GM12878 (cell line): ENCODE measurements at regions not wholly inside any gene's neighbourhood (a gene's known extent, or its start where the extent isn't known, plus 50 kb on each side); places are given as distances from the start of the nearest gene placed in this dataset.

Experiments used
- ATAC-seq: fragments of 200-7000 bp; cut with Tn5 transposase; 3 replicates; pipeline ENCODE4 v1.9.1; 2020; ENCODE audit warnings: mild to moderate bottlenecking, moderate library complexity
- BruUV-seq: library from RNA; stranded (reverse); fragments of 400-500 nt; replicated peaks from 2 replicates; lab custom pipeline; 2021; lab: Mats Ljungman, UMichigan
- CTCF ChIA-PET: fragments of 300-600 bp; sonication (Branson Sonifier 250); formaldehyde crosslinking; extraction: SDS; loops from one replicate; lab custom pipeline; 2021; ENCODE audit warnings: inconsistent platforms; lab: Yijun Ruan, JAX
- POLR2A ChIA-PET: fragments of 350-600 bp; formaldehyde crosslinking; extraction: SDS; loops from one replicate; lab custom pipeline; 2021; ENCODE audit warnings: inconsistent platforms; lab: Charles Lee
- RAD21 ChIA-PET: fragments of 300-600 bp; sonication (Branson Sonifier 250); formaldehyde crosslinking; loops from one replicate; lab custom pipeline; 2023; ENCODE audit warnings: antibody characterized with exemption; ENCODE audit not compliant: unreplicated experiment; lab: Charles Lee
- SMC1A ChIA-PET: fragments of 300-600 bp; sonication (Branson Sonifier 250); formaldehyde crosslinking; loops from one replicate; lab custom pipeline; 2023; ENCODE audit not compliant: unreplicated experiment, uncharacterized antibody; lab: Charles Lee
- DNase-seq: peaks from one replicate; pipeline ENCODE4 v3.0.0-alpha.2; 2011; ENCODE audit warnings: low read depth, low spot score
- FAIRE-seq: peaks from 3 replicates; lab custom pipeline; 2011; peaks lifted over from hg19 to GRCh38; lab: Jason Lieb, UNC
- H2AFZ ChIP-seq: 2 replicates; pipeline ENCODE4 v1.6.0; 2011; ENCODE audit warnings: low read depth, low read length, control low read depth; ENCODE audit not compliant: control insufficient read depth
- H3K27ac ChIP-seq: 2 replicates; pipeline ENCODE4 v1.5.1; 2011; ENCODE audit warnings: control low read depth; ENCODE audit not compliant: control insufficient read depth, insufficient read depth
- H3K27me3 ChIP-seq, 2 experiments: replicated peaks in 1 of 2; 2 replicates each; pipeline versions ENCODE4 v1.6.0 to v1.6.1; 2011; ENCODE audit warnings: low read length in 1 of 2; ENCODE audit not compliant: control insufficient read depth in 2 of 2, insufficient read depth in 2 of 2
- H3K36me3 ChIP-seq, 2 experiments: 2 replicates each; pipeline ENCODE4 v1.5.1; 2011; ENCODE audit warnings: low read length in 1 of 2; ENCODE audit not compliant: control insufficient read depth in 2 of 2, insufficient read depth in 2 of 2
- H3K4me1 ChIP-seq: 2 replicates; pipeline ENCODE4 v1.6.1; 2011; ENCODE audit warnings: mild to moderate bottlenecking, low read length, moderate library complexity, mixed read lengths; ENCODE audit not compliant: control insufficient read depth, insufficient read depth
- H3K4me2 ChIP-seq: 2 replicates; pipeline ENCODE4 v1.6.0; 2011; ENCODE audit warnings: control low read depth; ENCODE audit not compliant: control insufficient read depth, insufficient read depth
- H3K4me3 ChIP-seq: fragments of 200-600 bp; sonication (generic); 2 replicates; pipeline ENCODE4 v1.5.1; 2016
- H3K79me2 ChIP-seq: 2 replicates; pipeline ENCODE4 v1.6.0; 2011; ENCODE audit warnings: low read length; ENCODE audit not compliant: control insufficient read depth, insufficient read depth
- H3K9ac ChIP-seq: 2 replicates; pipeline ENCODE4 v1.8.0; 2011; ENCODE audit warnings: low read length, control low read depth, mixed read lengths; ENCODE audit not compliant: control insufficient read depth, insufficient read depth
- H3K9me3 ChIP-seq: replicated peaks from 3 replicates; pipeline ENCODE4 v1.5.1; 2011; ENCODE audit warnings: mild to moderate bottlenecking, low read length; ENCODE audit not compliant: control insufficient read depth, insufficient read depth
- H4K20me1 ChIP-seq: 2 replicates; pipeline ENCODE4 v1.6.0; 2011; ENCODE audit not compliant: control insufficient read depth, insufficient read depth
- BACH1 ChIP-seq: fragments of 450-650 bp; IDR thresholded peaks from 2 replicates; pipeline ENCODE4 v1.6.1; 2017; ENCODE audit warnings: mild to moderate bottlenecking, borderline replicate concordance
- CREB1 ChIP-seq: IDR thresholded peaks from 2 replicates; pipeline ENCODE4 v1.6.1; 2012; ENCODE audit warnings: low read depth, mild to moderate bottlenecking, inconsistent platforms
- DPF2 ChIP-seq: fragments of 450-650 bp; IDR thresholded peaks from 2 replicates; pipeline ENCODE4 v1.6.1; 2017; ENCODE audit warnings: mild to moderate bottlenecking
- JUNB ChIP-seq: IDR thresholded peaks from 2 replicates; pipeline ENCODE4 v1.6.1; 2016; ENCODE audit warnings: antibody characterized with exemption, mild to moderate bottlenecking
- KLF5 ChIP-seq: fragments of 450-650 bp; IDR thresholded peaks from 2 replicates; pipeline ENCODE4 v1.6.1; 2014; ENCODE audit warnings: mild to moderate bottlenecking; ENCODE audit not compliant: partially characterized antibody
- MYB ChIP-seq: fragments of 150-350 bp; IDR thresholded peaks from 2 replicates; pipeline ENCODE4 v1.6.1; 2014; ENCODE audit warnings: mild to moderate bottlenecking, low read depth, low read length, borderline replicate concordance
- NFXL1 ChIP-seq: fragments of 450-650 bp; IDR thresholded peaks from 2 replicates; pipeline ENCODE4 v1.6.1; 2017; ENCODE audit warnings: antibody characterized with exemption, mild to moderate bottlenecking, borderline replicate concordance
- PAX8 ChIP-seq: fragments of 450-650 bp; IDR thresholded peaks from 2 replicates; pipeline ENCODE4 v1.6.1; 2017; ENCODE audit warnings: mild to moderate bottlenecking, moderate library complexity
- PRDM15 ChIP-seq: fragments of 450-650 bp; formaldehyde crosslinking; IDR thresholded peaks from 2 replicates; pipeline ENCODE4 v1.4.0; 2020; ENCODE audit warnings: mild to moderate bottlenecking, moderate library complexity
- RB1 ChIP-seq: fragments of 450-650 bp; formaldehyde crosslinking; IDR thresholded peaks from 2 replicates; pipeline ENCODE4 v1.6.1; 2017; ENCODE audit warnings: mild to moderate bottlenecking, borderline replicate concordance
- SIN3A ChIP-seq: IDR thresholded peaks from 2 replicates; pipeline ENCODE4 v1.6.1; 2012; ENCODE audit warnings: low read depth, low read length, improper control_type of control experiment
- SMC3 ChIP-seq: IDR thresholded peaks from 2 replicates; pipeline ENCODE4 v1.6.1; 2011; ENCODE audit warnings: low read length, improper control_type of control experiment, borderline replicate concordance
- SP1 ChIP-seq: IDR thresholded peaks from one replicate; pipeline ENCODE4 v1.6.1; 2011; ENCODE audit warnings: low read depth, low read length
- SREBF2 ChIP-seq: IDR thresholded peaks from 2 replicates; pipeline ENCODE4 v1.6.1; 2012; ENCODE audit warnings: mild to moderate bottlenecking, low read length
- ZBED1 ChIP-seq: IDR thresholded peaks from 2 replicates; pipeline ENCODE4 v1.6.1; 2016; ENCODE audit warnings: borderline replicate concordance
- ZNF592 ChIP-seq: fragments of 450-650 bp; IDR thresholded peaks from 2 replicates; pipeline ENCODE4 v1.6.1; 2017; ENCODE audit warnings: mild to moderate bottlenecking, moderate library complexity
- WGBS: methylation state at CpG from one replicate; pipeline ENCODE4 v1.1.6; 2016; ENCODE audit warnings: low lambda C conversion rate; ENCODE audit not compliant: insufficient replicate concordance, insufficient coverage; ENCODE audit errors: missing lambda C conversion rate; 5-methylcytosine and 5-hydroxymethylcytosine counted together
- in situ Hi-C: fragments of 300-500 bp; cut with MboI; formaldehyde crosslinking; loops from 9 replicates; pipeline ENCODE4 v1.14.3; 2018; ENCODE audit warnings: mixed read lengths
- intact Hi-C: fragments of 100-400 bp; cut with micrococcal nuclease; formaldehyde crosslinking; loops from one replicate; pipeline ENCODE4 v1.14.2; 2022; ENCODE audit not compliant: unreplicated experiment
- TF ChIP-seq, protein P1 (sequence below): IDR thresholded peaks from 2 replicates; pipeline ENCODE4 v1.6.1; 2011; ENCODE audit warnings: low read depth, low read length, improper control_type of control experiment, borderline replicate concordance

DNA sequence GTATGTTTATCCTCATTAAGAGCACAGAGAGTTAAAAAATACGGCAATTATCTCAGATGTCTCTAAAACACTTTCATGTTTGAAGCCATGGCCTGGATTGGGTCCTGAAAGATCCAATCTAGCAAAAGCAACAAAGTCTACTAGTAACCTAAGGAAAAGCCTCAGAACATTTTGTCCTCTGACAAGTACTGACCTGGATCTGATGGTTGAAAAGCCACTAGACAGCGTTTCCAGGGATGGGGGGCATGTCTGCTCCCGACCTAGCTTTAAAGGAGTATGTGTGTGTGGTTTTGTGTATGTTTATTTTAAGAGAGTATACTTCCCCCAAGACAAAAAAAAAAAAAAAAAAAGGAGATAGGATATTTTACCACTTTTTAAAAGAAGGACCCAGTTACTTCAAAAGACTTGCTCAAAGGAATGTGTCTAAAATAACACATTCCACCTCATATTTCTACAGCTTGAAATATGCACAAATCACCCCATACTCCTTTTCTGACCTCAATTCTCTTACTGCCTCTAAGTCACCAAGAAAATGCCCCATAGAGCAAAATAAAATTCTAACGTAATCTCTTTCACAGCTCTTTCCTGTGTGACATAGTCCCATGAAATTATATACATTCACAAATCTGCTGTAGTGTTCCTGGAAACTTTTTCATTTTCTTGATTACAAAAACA lies 189.0 kb upstream of the TTC29 start (continued):
- TF ChIP-seq BACH1 (no peak), SIN3A (no peak), ZBED1 (no peak), KLF5 (no peak)

GRCh38 chr4:147136310-147136709 lies 190.6 kb upstream of the TTC29 start:
- ChIA-PET POLR2A (no interaction called here), SMC1A (no interaction called here)
- H3K27ac ChIP-seq, result no peak overlapping the region
- no peak overlapping the region for H3K4me2 ChIP-seq
- no peaks in the 10 kb centered on the region for H4K20me1 ChIP-seq
- TF ChIP-seq PAX8 (no peak), DPF2 (no peak), CREB1 (no peak), ZNF592 (no peak), MYB (no peak), JUNB (no peak), NFXL1 (no peak), RB1 (no peak), PRDM15 (CRISPR knock-in tag) (no peak), SMC3 (no peak), SP1 (no peak), SREBF2 (no peak)
- TF ChIP-seq, protein P1, sequence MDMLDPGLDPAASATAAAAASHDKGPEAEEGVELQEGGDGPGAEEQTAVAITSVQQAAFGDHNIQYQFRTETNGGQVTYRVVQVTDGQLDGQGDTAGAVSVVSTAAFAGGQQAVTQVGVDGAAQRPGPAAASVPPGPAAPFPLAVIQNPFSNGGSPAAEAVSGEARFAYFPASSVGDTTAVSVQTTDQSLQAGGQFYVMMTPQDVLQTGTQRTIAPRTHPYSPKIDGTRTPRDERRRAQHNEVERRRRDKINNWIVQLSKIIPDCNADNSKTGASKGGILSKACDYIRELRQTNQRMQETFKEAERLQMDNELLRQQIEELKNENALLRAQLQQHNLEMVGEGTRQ, result no peak
- TF ChIP-seq, all 136 proteins: peak for 0
- H3K36me3 ChIP-seq, result no peaks in the 10 kb centered on the region
- ATAC-seq (no peak), FAIRE-seq (no peak), DNase-seq (no peak)
- RAD21 ChIA-PET, result no interaction called here
- no peaks in the 10 kb centered on the region for H3K4me1 ChIP-seq
- 49% methylated on average over 3 of the region's 3 CpGs for WGBS
- intact Hi-C loops (no loop called here), in situ Hi-C loops (no loop called here)
- H3K4me3 ChIP-seq, result no peak overlapping the region
- CTCF ChIA-PET, result no interaction called here
- no TSS peak for BruUV-seq
- H3K9me3 ChIP-seq, result no peaks in the 10 kb centered on the region
- H3K27me3 ChIP-seq, result no peaks in the 10 kb centered on the region; a peak in 1 of 4 replicates
- H3K79me2 ChIP-seq, result no peaks in the 10 kb centered on the region
- H2AFZ ChIP-seq, result no peak overlapping the region
- no peak overlapping the region for H3K9ac ChIP-seq
